Skeletal muscle tissue (tissue), 3 donors: ENCODE measurements at regions not wholly inside any gene's neighbourhood (a gene's known extent, or its start where the extent isn't known, plus 50 kb on each side); places are given as distances from the start of the nearest gene placed in this dataset.

Experiments
- H3K27ac ChIP-seq: one replicate; pipeline ENCODE4 v1.7.0; 2013; ENCODE audit warnings: mild to moderate bottlenecking, low read depth, low read length, inconsistent platforms
- H3K27me3 ChIP-seq, 3 donors: one replicate each; pipeline ENCODE4 v1.7.0; 2013; ENCODE audit warnings: low read length in 3 of 3; ENCODE audit not compliant: control insufficient read depth in 3 of 3, insufficient read depth in 3 of 3
- H3K36me3 ChIP-seq, 3 donors: one replicate each; pipeline ENCODE4 v1.7.0; 2013; ENCODE audit warnings: low read length in 3 of 3; ENCODE audit not compliant: control insufficient read depth in 3 of 3, insufficient read depth in 3 of 3
- H3K4me1 ChIP-seq, 3 donors: one replicate each; pipeline ENCODE4 v1.7.0; 2013; ENCODE audit warnings: low read length in 3 of 3, mild to moderate bottlenecking in 3 of 3; ENCODE audit not compliant: control insufficient read depth in 3 of 3, insufficient read depth in 3 of 3
- H3K4me3 ChIP-seq, 3 donors: one replicate each; pipeline ENCODE4 v1.7.0; 2013; ENCODE audit warnings: low read length in 3 of 3
- H3K9ac ChIP-seq, 3 donors: one replicate each; pipeline ENCODE4 v1.7.0; 2013; ENCODE audit warnings: low read length in 3 of 3, mild to moderate bottlenecking in 3 of 3, moderate library complexity in 2 of 3, low read depth in 1 of 3
- H3K9me3 ChIP-seq, 3 donors: one replicate each; pipeline ENCODE4 v1.7.0; 2013; ENCODE audit warnings: low read length in 3 of 3; ENCODE audit not compliant: control insufficient read depth in 3 of 3
- donor health status: Osteomylitis.

DNA sequence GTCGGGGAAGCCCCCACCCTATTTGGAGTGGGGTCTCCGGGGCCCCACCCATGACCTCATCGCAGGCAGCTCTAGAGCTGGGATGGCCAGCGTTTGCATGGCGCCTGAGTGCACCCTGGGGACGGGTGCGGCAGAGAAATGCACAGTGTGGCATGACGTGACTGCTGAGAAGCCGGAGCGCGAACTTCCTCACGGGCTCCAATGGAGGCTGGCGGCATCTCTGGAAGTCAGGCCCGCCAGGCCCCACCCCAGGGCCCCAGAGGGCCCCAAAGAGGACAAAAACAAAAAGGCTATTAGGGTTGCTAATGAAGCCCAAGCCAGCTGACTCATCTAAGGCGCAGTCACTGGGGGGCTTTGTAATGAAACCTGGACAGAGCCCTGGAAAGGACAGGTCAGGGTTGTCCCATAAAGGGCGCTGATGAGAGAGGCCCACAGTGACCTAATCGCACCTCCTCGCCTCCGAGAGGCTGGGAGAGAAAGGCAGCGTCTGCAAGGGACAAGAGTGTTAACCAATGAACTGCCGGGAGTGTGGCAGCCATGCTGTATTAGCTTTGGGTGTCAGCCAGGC lies 86.0 kb upstream of the C1QTNF7 start:
- no peak overlapping the region for H3K27ac ChIP-seq

DNA sequence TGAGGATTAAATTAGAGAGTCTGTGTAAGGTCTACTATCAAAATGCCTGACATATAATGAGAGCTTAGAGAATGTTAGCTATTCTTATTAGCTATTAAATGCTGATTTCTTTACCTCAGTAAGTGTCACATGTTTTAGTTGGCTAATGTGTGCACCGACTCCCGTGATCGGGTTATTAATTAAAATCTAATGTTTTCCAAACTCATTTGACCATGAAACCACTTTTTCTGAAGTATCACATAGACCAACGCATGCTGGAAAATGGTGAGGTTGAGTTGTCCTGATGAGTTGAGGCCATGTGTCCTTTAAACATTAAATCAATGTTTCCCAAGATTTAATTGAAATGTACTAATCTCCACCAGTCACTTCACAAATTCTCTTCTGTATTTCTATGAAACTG lies 84.8 kb upstream of the C1QTNF7 start:
- no peak overlapping the region for H3K4me3 ChIP-seq
- no peaks in the 10 kb centered on the region for H3K36me3 ChIP-seq
- no peaks in the 10 kb centered on the region for H3K4me1 ChIP-seq
- no peaks in the 10 kb centered on the region for H3K9me3 ChIP-seq
- no peak overlapping the region for H3K27ac ChIP-seq
- no peaks in the 10 kb centered on the region for H3K27me3 ChIP-seq
- no peak overlapping the region for H3K9ac ChIP-seq

More for the DNA sequence above, 86.0 kb upstream of the C1QTNF7 start:
- H3K27me3 ChIP-seq = no peaks in the 10 kb centered on the region
- H3K4me1 ChIP-seq = no peaks in the 10 kb centered on the region
- H3K9me3 ChIP-seq = no peaks in the 10 kb centered on the region
- no peak overlapping the region for H3K9ac ChIP-seq
- no peak overlapping the region for H3K4me3 ChIP-seq
- no peaks in the 10 kb centered on the region for H3K36me3 ChIP-seq

DNA sequence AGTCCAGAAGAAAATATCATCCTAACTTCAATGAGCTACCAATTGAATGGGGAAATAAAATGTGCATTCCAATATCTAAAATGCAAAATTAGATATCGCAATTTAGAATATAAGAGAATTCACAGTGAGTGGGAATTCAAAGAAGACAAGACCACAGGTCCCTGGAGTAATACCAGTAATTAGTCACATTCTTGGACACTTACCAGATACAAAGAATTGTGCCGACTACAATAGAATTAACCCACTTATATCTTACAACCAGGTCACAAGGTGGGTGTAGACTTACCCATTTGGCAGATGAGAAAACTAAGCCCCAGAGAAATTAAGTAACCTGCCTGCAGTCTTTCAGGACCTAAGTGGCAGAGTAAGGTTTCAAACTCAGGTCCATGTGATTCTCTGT lies 84.3 kb upstream of the C1QTNF7 start:
- Histone ChIP-seq H3K9me3 (no peaks in the 10 kb centered on the region), H3K4me1 (no peaks in the 10 kb centered on the region), H3K9ac (no peak overlapping the region), H3K4me3 (no peak overlapping the region), H3K27me3 (no peaks in the 10 kb centered on the region), H3K27ac (no peak overlapping the region), H3K36me3 (no peaks in the 10 kb centered on the region)

DNA sequence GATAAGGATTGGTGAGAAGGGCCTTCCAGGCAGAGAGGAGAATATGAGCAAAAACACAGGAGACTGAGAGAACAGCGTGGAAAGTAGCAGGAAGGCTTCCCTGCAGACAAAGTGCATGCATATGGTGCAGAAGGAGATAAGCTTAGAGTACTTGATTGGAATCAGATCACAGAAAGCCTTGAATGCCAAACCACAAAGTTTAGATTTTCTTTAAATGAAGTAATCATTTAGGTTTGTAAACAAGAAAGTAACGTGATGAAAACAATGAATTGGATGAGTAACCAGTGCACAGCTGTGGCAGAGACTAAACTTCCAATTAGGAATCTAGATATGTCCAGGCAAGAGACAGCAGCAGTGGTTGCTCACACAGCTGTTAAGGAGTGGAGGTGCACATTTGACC lies 83.8 kb upstream of the C1QTNF7 start:
- H3K9me3 ChIP-seq = no peaks in the 10 kb centered on the region
- no peaks in the 10 kb centered on the region for H3K4me1 ChIP-seq
- no peaks in the 10 kb centered on the region for H3K27me3 ChIP-seq
- H3K36me3 ChIP-seq = no peaks in the 10 kb centered on the region
- H3K9ac ChIP-seq = no peak overlapping the region
- H3K27ac ChIP-seq = no peak overlapping the region
- no peak overlapping the region for H3K4me3 ChIP-seq

DNA sequence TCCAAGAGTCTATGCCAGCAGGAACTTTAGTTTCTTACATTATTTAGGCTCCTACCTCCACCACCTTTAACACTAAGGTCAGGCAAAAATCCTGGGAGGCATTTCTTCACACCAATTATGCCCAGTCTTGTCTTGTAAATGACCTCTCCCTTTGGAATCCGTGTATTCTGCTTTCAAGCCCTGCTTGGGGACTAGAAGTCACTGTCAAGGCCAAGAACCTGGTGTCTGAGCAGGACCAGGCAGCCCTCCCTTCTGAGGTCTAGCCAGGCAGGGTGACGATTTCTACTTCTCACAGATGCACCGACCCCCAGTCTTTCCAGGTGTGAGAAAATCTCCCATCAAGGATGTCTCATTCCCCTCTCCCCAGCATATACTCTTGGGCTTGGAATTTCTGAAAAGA lies 82.7 kb upstream of the C1QTNF7 start:
- Histone ChIP-seq H3K36me3 (no peaks in the 10 kb centered on the region), H3K4me1 (no peaks in the 10 kb centered on the region), H3K27me3 (no peaks in the 10 kb centered on the region), H3K4me3 (no peak overlapping the region), H3K27ac (no peak overlapping the region), H3K9ac (no peak overlapping the region), H3K9me3 (no peaks in the 10 kb centered on the region)

GRCh38 chr4:15348236-15348635 lies 79.6 kb upstream of the C1QTNF7 start:
- H3K27ac ChIP-seq = no peak overlapping the region
- no peaks in the 10 kb centered on the region for H3K36me3 ChIP-seq
- H3K27me3 ChIP-seq = no peaks in the 10 kb centered on the region
- H3K4me1 ChIP-seq = no peaks in the 10 kb centered on the region
- H3K9me3 ChIP-seq = no peaks in the 10 kb centered on the region
- H3K4me3 ChIP-seq = no peak overlapping the region
- H3K9ac ChIP-seq = no peak overlapping the region

- no peaks in the 10 kb centered on the region for H3K36me3 ChIP-seq
- H3K4me1 ChIP-seq = no peaks in the 10 kb centered on the region
- H3K27me3 ChIP-seq = no peaks in the 10 kb centered on the region
- H3K9ac ChIP-seq = no peak overlapping the region
- no peak overlapping the region for H3K4me3 ChIP-seq
- H3K9me3 ChIP-seq = no peaks in the 10 kb centered on the region
- H3K27ac ChIP-seq = no peak overlapping the region
Observed at GRCh38 chr4:15348695-15349094, 79.1 kb upstream of the C1QTNF7 start.

- no peak overlapping the region for H3K27ac ChIP-seq
Observed at GRCh38 chr4:15349531-15349935, 78.3 kb upstream of the C1QTNF7 start.

DNA sequence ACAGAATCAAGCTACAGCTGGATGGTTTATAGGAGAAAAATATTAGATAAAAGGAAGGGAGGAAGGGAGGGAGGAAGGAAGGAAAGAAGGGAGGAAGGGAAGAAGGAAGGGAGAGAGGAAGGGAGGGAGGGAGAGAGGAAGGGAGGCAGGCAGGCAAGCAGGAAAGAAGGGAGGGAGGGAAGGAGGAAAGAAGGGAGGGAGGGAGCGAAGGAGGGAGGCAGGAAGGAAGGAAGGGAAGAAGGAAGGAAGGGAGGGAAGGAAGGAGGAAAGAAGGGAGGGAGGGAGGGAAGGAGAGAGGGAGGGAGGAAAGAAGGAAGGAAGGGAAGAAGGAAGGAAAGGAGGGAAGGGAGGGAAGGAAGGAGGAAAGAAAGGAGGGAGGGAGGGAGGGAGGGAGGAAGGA lies 77.9 kb upstream of the C1QTNF7 start:
- H3K4me1 ChIP-seq = no peaks in the 10 kb centered on the region
- H3K27me3 ChIP-seq = no peaks in the 10 kb centered on the region
- no peaks in the 10 kb centered on the region for H3K9me3 ChIP-seq
- no peak overlapping the region for H3K4me3 ChIP-seq
- no peaks in the 10 kb centered on the region for H3K36me3 ChIP-seq
- H3K9ac ChIP-seq = no peak overlapping the region
- H3K27ac ChIP-seq = no peak overlapping the region

More at GRCh38 chr4:15349531-15349935, 78.3 kb upstream of the C1QTNF7 start:
- H3K27me3 ChIP-seq = no peaks in the 10 kb centered on the region
- no peaks in the 10 kb centered on the region for H3K9me3 ChIP-seq
- no peaks in the 10 kb centered on the region for H3K36me3 ChIP-seq
- H3K9ac ChIP-seq = no peak overlapping the region
- no peak overlapping the region for H3K4me3 ChIP-seq
- H3K4me1 ChIP-seq = no peaks in the 10 kb centered on the region

- Histone ChIP-seq H3K4me3 (no peak overlapping the region), H3K4me1 (no peaks in the 10 kb centered on the region), H3K36me3 (no peaks in the 10 kb centered on the region), H3K27me3 (no peaks in the 10 kb centered on the region), H3K27ac (no peak overlapping the region), H3K9ac (no peak overlapping the region), H3K9me3 (no peaks in the 10 kb centered on the region)
Observed at GRCh38 chr4:15352524-15352923, 75.3 kb upstream of the C1QTNF7 start.

- no peak overlapping the region for H3K9ac ChIP-seq
- H3K4me1 ChIP-seq = no peaks in the 10 kb centered on the region
- no peaks in the 10 kb centered on the region for H3K9me3 ChIP-seq
- H3K27me3 ChIP-seq = no peaks in the 10 kb centered on the region
- H3K4me3 ChIP-seq = no peak overlapping the region
- no peaks in the 10 kb centered on the region for H3K36me3 ChIP-seq
- no peak overlapping the region for H3K27ac ChIP-seq
Observed at GRCh38 chr4:15353207-15353606, 74.6 kb upstream of the C1QTNF7 start.
